SU-DHL-6 (cell line): ENCODE measurements at regions not wholly inside any gene's neighbourhood (a gene's known extent, or its start where the extent isn't known, plus 50 kb on each side); places are given as distances from the start of the nearest gene placed in this dataset.

Experiments used
- EZH2phosphoT487 ChIP-seq: fragments of 200-600 bp; sonication (generic), shearing (Covaris generic); conservative IDR thresholded peaks from 2 replicates; pipeline ENCODE4 v1.6.1; 2018; ENCODE audit warnings: mild to moderate bottlenecking, antibody characterized with exemption, low read length, moderate library complexity, mixed read lengths
- TF ChIP-seq, protein P1 (sequence below): fragments of 200-600 bp; sonication (generic); IDR thresholded peaks from one replicate; pipeline ENCODE4 v1.5.1; 2017; ENCODE audit warnings: antibody characterized with exemption, mild to moderate bottlenecking, low read length, moderate library complexity; ENCODE audit not compliant: insufficient read depth, poor library complexity, severe bottlenecking

GRCh38 chr2:6652251-6652650 is 213.5 kb downstream of the CMPK2 start:
- TF ChIP-seq, protein P1, sequence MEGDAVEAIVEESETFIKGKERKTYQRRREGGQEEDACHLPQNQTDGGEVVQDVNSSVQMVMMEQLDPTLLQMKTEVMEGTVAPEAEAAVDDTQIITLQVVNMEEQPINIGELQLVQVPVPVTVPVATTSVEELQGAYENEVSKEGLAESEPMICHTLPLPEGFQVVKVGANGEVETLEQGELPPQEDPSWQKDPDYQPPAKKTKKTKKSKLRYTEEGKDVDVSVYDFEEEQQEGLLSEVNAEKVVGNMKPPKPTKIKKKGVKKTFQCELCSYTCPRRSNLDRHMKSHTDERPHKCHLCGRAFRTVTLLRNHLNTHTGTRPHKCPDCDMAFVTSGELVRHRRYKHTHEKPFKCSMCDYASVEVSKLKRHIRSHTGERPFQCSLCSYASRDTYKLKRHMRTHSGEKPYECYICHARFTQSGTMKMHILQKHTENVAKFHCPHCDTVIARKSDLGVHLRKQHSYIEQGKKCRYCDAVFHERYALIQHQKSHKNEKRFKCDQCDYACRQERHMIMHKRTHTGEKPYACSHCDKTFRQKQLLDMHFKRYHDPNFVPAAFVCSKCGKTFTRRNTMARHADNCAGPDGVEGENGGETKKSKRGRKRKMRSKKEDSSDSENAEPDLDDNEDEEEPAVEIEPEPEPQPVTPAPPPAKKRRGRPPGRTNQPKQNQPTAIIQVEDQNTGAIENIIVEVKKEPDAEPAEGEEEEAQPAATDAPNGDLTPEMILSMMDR: no peak
- no peak for TF ChIP-seq EZH2phosphoT487
